Uterus (tissue), 3 donors: ENCODE measurements at regions not wholly inside any gene's neighbourhood (a gene's known extent, or its start where the extent isn't known, plus 50 kb on each side); places are given as distances from the start of the nearest gene placed in this dataset.

Source experiments
- DNase-seq, 2 donors: peaks; one replicate each; pipeline ENCODE4 v3.0.0-alpha.2; 2019 to 2020
- H3K27ac ChIP-seq, 2 donors: fragments of 200-600 bp; sonication (generic); 1 replicate in 1 of 2; 2 replicates in 1 of 2; pipeline ENCODE4 v1.5.1; 2016 to 2018
- H3K27me3 ChIP-seq, 2 donors: fragments of 200-600 bp; sonication (generic); one replicate each; pipeline ENCODE4 v1.5.1; 2018 to 2019; ENCODE audit warnings: control low read depth in 1 of 2
- H3K36me3 ChIP-seq, 2 donors: fragments of 200-600 bp; sonication (generic); one replicate each; pipeline ENCODE4 v1.5.1; 2019; ENCODE audit warnings: control low read depth in 1 of 2
- H3K4me1 ChIP-seq, 2 donors: fragments of 200-600 bp; sonication (generic); one replicate each; pipeline ENCODE4 v1.5.1; 2018 to 2019; ENCODE audit warnings: control low read depth in 1 of 2
- H3K4me3 ChIP-seq, 2 donors: fragments of 200-600 bp; sonication (generic); 1 replicate in 1 of 2; 2 replicates in 1 of 2; pipeline ENCODE4 v1.5.1; 2018 to 2019; ENCODE audit warnings: mild to moderate bottlenecking in 1 of 2
- H3K9me3 ChIP-seq, 2 donors: fragments of 200-600 bp; sonication (generic); one replicate each; pipeline ENCODE4 v1.5.1; 2019; ENCODE audit warnings: control low read depth in 1 of 2
- POLR2A ChIP-seq, 2 donors: fragments of 450-650 bp; IDR thresholded peaks; one replicate each; pipeline ENCODE4 v1.6.1; 2016; ENCODE audit warnings: antibody characterized with exemption in 2 of 2, mild to moderate bottlenecking in 1 of 2, moderate library complexity in 1 of 2
- intact Hi-C: fragments of 100-400 bp; cut with DNase I; formaldehyde crosslinking; loops from one replicate; pipeline ENCODE4 v1.15.1; 2023; ENCODE audit warnings: low total_unique reads
- TF ChIP-seq, protein P1 (sequence below), 4 experiments: fragments of 200-600 bp in 2 of 4; fragments of 450-650 bp in 2 of 4; sonication (generic) in 2 of 4; IDR thresholded peaks; one replicate each; pipeline ENCODE4 v1.5.1; 2016 to 2019; ENCODE audit warnings: antibody characterized with exemption in 4 of 4, mild to moderate bottlenecking in 2 of 4, moderate library complexity in 1 of 4
- donor health status: DM: yes; HTN: yes; CAD: no.

DNA sequence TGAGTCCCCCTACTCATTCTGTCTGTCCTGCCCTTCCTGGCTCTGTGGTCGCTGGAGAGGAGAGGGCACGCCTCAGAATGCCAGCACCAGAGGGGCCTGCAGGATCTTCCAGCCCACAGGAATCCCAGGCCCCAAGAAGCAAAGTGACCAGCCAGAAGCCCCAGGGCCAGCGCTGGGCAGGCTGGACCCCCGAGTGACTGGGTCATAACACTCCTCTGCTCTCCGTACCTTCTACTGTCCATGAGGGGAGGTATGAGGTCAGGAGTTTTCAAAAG lies 102.6 kb upstream of the GPR26 start:
- Histone ChIP-seq H3K36me3 (no peaks in the 10 kb centered on the region), H3K27me3 (no peaks in the 10 kb centered on the region), H3K27ac (no peak overlapping the region), H3K4me1 (no peaks in the 10 kb centered on the region), H3K4me3 (no peak overlapping the region), H3K9me3 (no peaks in the 10 kb centered on the region)
- TF ChIP-seq, protein P1, sequence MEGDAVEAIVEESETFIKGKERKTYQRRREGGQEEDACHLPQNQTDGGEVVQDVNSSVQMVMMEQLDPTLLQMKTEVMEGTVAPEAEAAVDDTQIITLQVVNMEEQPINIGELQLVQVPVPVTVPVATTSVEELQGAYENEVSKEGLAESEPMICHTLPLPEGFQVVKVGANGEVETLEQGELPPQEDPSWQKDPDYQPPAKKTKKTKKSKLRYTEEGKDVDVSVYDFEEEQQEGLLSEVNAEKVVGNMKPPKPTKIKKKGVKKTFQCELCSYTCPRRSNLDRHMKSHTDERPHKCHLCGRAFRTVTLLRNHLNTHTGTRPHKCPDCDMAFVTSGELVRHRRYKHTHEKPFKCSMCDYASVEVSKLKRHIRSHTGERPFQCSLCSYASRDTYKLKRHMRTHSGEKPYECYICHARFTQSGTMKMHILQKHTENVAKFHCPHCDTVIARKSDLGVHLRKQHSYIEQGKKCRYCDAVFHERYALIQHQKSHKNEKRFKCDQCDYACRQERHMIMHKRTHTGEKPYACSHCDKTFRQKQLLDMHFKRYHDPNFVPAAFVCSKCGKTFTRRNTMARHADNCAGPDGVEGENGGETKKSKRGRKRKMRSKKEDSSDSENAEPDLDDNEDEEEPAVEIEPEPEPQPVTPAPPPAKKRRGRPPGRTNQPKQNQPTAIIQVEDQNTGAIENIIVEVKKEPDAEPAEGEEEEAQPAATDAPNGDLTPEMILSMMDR (IDR thresholded peaks at IDR 0.05) = no peak
- no peak for TF ChIP-seq POLR2A (IDR thresholded peaks at IDR 0.05)
- DNase-seq = no peak
- intact Hi-C loops = no loop called here

DNA sequence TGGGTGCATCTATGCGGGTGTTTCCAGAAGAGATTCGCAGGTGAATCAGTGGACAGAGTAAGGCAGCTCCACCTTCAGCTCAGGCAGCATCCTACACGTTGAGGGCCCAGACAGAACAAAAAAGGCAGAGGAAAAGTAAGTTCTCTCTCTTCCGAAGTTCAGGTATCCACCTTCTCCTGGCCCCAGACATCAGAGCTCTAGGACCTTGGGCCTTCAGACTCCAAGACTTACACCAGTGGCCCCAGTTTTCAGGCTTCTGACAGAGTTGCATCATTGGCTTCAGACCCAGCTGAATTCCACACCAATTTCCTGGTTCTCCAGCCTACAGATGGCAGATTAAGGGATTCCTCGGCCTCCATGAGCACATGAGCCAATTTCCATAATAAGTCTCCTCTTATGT lies 102.2 kb upstream of the GPR26 start:
- no peak overlapping the region for H3K4me3 ChIP-seq
- TF ChIP-seq, protein P1 (IDR thresholded peaks at IDR 0.05) = no peak
- no peak for TF ChIP-seq POLR2A (IDR thresholded peaks at IDR 0.05)
- no peaks in the 10 kb centered on the region for H3K9me3 ChIP-seq
- H3K27me3 ChIP-seq = no peaks in the 10 kb centered on the region
- no peak overlapping the region for H3K27ac ChIP-seq
- H3K36me3 ChIP-seq = no peaks in the 10 kb centered on the region
- intact Hi-C loops = no loop called here
- no peak for DNase-seq
- no peaks in the 10 kb centered on the region for H3K4me1 ChIP-seq

DNA sequence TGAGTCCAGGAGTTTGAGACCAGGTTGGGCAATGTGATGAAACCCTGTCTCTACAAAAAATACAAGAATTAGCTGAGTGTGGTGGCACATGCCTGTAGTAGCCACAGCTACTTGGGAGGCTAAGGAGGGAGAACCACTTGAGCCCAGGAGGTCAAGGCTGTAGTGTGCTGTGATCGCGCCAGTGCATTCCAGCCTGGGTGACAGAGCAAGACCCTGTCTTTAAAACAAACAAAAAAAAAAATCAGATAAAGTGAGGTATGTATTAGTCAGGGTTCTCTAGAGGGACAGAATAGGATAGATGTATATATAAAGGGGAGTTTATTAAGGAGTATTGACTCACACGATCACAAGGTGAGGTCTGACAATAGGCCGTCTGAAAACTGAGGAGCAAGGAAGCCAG lies 101.5 kb upstream of the GPR26 start:
- Histone ChIP-seq H3K4me1 (no peaks in the 10 kb centered on the region), H3K9me3 (no peaks in the 10 kb centered on the region), H3K27me3 (no peaks in the 10 kb centered on the region), H3K4me3 (no peak overlapping the region), H3K27ac (no peak overlapping the region), H3K36me3 (no peaks in the 10 kb centered on the region)
- no peak for TF ChIP-seq POLR2A (IDR thresholded peaks at IDR 0.05)
- TF ChIP-seq, protein P1 (IDR thresholded peaks at IDR 0.05) = no peak
- no peak for DNase-seq
- intact Hi-C loops = no loop called here

DNA sequence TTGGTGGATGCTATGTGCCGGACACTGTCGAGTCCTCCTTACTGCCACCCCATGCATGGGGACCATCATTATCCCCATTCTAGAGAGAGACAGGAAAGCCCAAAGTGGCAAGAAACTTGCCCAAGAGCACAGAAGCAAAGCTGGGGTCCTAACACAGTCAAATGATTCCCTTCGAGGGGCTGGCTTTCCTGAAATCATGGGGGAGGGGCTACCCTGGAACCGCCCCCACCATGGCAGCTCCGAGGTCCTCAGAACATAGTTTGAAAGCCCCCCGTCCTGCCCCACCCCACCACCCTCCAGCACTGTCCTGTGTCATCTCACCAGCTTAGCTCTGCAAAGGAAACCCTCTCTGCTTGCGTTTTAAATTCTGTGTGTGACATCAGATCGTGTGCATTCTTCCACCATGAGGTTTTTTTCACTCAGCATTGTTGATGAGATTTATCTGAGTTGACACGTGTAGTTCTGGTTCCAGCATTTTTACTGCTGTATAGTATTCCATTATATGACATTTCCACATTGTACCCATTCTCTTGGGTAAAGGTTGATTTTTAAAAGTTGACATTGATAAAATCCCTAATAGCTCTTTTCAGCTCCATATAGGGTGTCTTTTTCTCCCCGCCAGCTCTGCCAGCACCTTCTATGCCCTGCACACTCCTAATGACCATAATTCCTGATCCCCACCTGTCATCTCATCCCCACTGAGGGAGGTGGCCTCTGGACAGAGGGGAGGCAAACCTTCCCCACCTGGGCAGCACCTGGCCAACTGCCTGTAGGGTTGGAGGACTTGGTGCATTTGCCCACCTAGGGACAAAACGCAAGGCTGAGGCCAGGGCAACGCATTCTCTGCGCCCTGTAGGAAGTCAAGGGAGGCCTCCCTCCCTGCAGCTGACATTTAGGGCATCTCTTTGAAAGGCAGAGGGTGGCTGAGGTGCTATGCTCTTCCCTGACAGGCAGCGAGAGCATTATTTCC lies 100.2 kb upstream of the GPR26 start:
- no peak for DNase-seq
- Histone ChIP-seq H3K4me3 (no peak overlapping the region), H3K4me1 (no peaks in the 10 kb centered on the region), H3K36me3 (no peaks in the 10 kb centered on the region), H3K27ac (no peak overlapping the region), H3K27me3 (no peaks in the 10 kb centered on the region), H3K9me3 (no peaks in the 10 kb centered on the region)
- intact Hi-C loops = no loop called here
- no peak for TF ChIP-seq POLR2A (IDR thresholded peaks at IDR 0.05)
- TF ChIP-seq, protein P1 (IDR thresholded peaks at IDR 0.05) = no peak

DNA sequence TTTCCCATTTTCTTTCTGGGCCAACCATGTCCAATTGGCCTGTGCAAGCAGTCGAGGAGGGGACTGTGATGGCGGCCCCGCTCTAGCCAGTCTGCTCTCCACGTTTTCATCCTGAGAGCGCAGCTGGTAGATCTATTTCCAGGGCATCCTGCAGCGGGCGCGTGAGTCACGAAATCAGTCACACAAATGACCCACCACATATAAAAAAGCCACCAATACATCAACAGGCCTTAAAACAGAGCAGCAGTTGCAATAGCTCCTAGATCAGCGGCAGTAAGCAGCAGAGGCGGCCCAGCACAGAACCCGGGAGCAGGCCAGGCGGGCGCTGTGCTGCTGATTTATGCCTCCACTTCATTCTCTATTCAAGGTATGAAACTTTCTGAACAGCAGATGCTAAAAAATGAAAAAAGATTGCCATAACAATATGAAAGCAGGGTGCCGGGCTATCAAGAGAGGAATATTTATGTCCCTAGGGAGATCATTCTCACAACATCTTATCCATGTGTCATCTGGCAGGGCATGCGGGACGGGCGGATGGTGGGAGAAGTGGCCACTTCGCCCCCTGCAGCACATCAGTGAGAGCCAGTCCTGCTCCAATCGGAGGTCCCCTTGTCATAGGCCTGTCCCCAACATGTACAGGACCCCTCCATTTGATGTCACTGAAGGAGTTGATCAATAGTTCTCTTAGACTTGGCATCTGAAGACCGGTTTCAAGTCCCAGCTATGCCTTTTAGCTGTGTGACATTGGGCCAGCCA lies 98.0 kb upstream of the GPR26 start:
- TF ChIP-seq, protein P1 (IDR thresholded peaks at IDR 0.05) = no peak
- no peak for TF ChIP-seq POLR2A (IDR thresholded peaks at IDR 0.05)
- H3K27me3 ChIP-seq = no peaks in the 10 kb centered on the region
- H3K4me1 ChIP-seq = no peaks in the 10 kb centered on the region
- no peak overlapping the region for H3K4me3 ChIP-seq
- H3K27ac ChIP-seq = no peak overlapping the region
- DNase-seq = no peak
- intact Hi-C loops = no loop called here
- H3K9me3 ChIP-seq = no peaks in the 10 kb centered on the region
- H3K36me3 ChIP-seq = no peaks in the 10 kb centered on the region
